GM19397 (cell line): ENCODE measurements at regions not wholly inside any gene's neighbourhood (a gene's known extent, or its start where the extent isn't known, plus 50 kb on each side); places are given as distances from the start of the nearest gene placed in this dataset.
"Not testable (repeated sequence)": the region's sequence is repeated elsewhere in the genome, so short reads cannot be mapped to it uniquely, and the experiment has no call there.

ENCODE experiments used
- ATAC-seq: cut with Tn5 transposase; IDR thresholded peaks from one replicate; pipeline ENCODE4 v1.9.1; 2021; ENCODE audit warnings: mild to moderate bottlenecking, moderate library complexity; ENCODE audit not compliant: unreplicated experiment

GRCh38 chr6:26257272-26257671, 107.7 kb upstream of the BTN3A2 start:
- no peak for ATAC-seq

GRCh38 chr6:26258212-26258977, 106.6 kb upstream of the BTN3A2 start:
- no peak for ATAC-seq

GRCh38 chr6:26260110-26260637, 104.8 kb upstream of the BTN3A2 start:
- no peak for ATAC-seq

GRCh38 chr6:26260725-26261490, 104.1 kb upstream of the BTN3A2 start:
- no peak for ATAC-seq

- no peak for ATAC-seq
Observed at GRCh38 chr6:26264547-26264946, 100.5 kb upstream of the BTN3A2 start.

- no peak for ATAC-seq
Observed at GRCh38 chr6:26267083-26267589, 97.9 kb upstream of the BTN3A2 start.

GRCh38 chr6:26268659-26269402, 96.2 kb upstream of the BTN3A2 start:
- ATAC-seq = no peak

- ATAC-seq = no peak
Observed at GRCh38 chr6:26269531-26270485, 95.2 kb upstream of the BTN3A2 start.

- no peak for ATAC-seq
Observed at GRCh38 chr6:26270486-26270861, 94.5 kb upstream of the BTN3A2 start.

- ATAC-seq = peak; percentile 31
Observed at GRCh38 chr6:26270903-26271667, 93.9 kb upstream of the BTN3A2 start.

GRCh38 chr6:26271668-26272024, 93.4 kb upstream of the BTN3A2 start:
- ATAC-seq = no peak

GRCh38 chr6:26272171-26272637, 92.8 kb upstream of the BTN3A2 start:
- ATAC-seq = peak; percentile 18

GRCh38 chr6:26273673-26274588, 91.1 kb upstream of the BTN3A2 start:
- ATAC-seq = no peak

- no peak for ATAC-seq
Observed at GRCh38 chr6:26275663-26276062, 89.3 kb upstream of the BTN3A2 start.

GRCh38 chr6:26276841-26277648, 88.0 kb upstream of the BTN3A2 start:
- ATAC-seq = no peak

GRCh38 chr6:26278536-26278935, 86.5 kb upstream of the BTN3A2 start:
- no peak for ATAC-seq

GRCh38 chr6:26279371-26279770, 85.6 kb upstream of the BTN3A2 start:
- ATAC-seq = not testable (repeated sequence)
